Stimulated activated CD8-positive, alpha-beta memory T cell treated with anti-CD3 and anti-CD28 coated beads, Interleukin-15, amount 100 ng/mL, for 48 hours (primary cell): ENCODE measurements at regions not wholly inside any gene's neighbourhood (a gene's known extent, or its start where the extent isn't known, plus 50 kb on each side); places are given as distances from the start of the nearest gene placed in this dataset.

Experiments
- DNase-seq, 2 donors: peaks; one replicate each; pipeline ENCODE4 v3.0.0-alpha.2; 2020; ENCODE audit warnings: low read depth in 2 of 2

GRCh38 chr17:65365169-65365568 lies 196.3 kb downstream of the AXIN2 start:
- no peak for DNase-seq

DNA sequence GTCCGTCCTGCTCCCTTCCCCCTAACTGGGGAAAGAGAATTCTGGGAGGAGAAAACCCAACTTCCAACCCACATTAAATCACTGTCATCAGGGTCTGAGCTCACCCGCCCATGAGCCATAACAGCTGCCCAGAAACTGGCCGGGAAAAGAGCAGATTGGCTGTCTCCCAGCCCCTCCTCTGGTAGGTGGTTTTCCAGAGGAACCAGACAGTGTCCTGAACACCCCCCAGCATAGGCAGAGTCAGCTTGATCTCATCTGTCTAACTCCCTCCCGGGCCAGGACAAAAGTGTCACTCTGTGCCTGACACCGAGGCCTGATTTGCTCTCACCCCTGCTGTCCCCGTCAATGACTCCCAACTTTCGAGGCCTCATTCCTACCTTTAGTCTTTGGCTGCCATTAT lies 197.0 kb downstream of the AXIN2 start:
- no peak for DNase-seq

- no peak for DNase-seq
Measured at GRCh38 chr17:65362826-65363225, 198.6 kb downstream of the AXIN2 start.

GRCh38 chr17:65360961-65361552 lies 200.4 kb downstream of the AXIN2 start:
- no peak for DNase-seq

GRCh38 chr17:65359016-65359415 lies 202.4 kb downstream of the AXIN2 start:
- peak; percentile 23 to 40 for DNase-seq

DNA sequence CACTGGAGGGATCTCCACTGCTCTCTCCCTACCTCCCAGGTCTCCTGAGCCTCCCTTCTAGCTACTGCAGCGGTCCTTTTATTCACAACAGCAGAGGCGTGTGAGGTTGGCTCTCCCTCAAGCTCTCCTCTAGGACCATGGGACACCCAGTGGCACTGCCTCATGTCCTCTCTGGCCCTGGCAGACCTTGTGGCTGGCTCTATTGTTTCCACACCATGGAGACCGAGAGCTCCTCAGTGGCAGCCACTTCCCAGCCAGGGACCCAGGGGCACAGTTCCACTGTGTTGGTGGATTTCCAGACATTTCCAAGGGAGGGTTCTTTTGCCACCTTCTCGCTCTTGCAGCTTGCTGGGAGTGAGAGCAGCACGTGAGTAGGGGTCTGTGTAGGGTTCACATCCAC lies 204.9 kb downstream of the AXIN2 start:
- no peak for DNase-seq

DNA sequence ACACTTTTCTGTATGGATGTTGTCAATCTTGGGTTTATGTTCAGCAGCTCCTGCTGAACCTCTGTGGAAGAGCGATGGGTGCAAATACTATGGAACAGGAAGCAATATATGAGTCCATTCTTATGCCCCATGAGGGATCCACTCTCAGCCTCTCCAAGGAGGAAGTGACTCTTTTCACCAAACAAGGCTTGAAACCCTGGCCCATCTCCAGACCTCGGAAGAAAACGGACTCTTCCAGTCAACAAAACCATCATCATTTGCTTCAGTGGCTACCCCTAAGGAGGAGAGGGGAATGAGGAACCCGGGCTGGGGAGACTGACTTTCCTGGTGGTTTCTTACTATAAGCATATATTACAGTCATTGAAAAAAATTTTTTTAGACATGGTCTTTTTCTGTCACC lies 206.2 kb downstream of the AXIN2 start:
- DNase-seq = no peak

DNA sequence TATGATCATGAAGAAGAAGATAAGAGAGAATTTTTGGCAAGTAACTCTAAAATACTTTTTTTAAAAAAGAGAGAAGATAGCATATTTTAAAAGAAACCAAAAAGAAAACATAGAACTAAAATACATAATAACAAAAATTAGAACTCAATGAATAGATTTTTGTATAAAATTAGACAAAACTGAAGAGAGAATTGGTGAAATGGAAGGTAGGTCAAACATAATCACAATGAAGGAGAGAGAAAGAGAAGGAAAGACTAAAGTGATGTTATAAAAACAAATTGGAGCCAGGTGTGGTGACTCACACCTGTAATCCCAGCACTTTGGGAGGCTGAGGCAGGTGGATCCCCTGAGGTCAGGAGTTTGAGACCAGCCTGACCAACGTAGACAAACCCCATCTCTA lies 211.5 kb downstream of the AXIN2 start:
- no peak for DNase-seq

GRCh38 chr17:65346166-65346565 lies 209.0 kb downstream of the RGS9 start:
- DNase-seq = no peak

DNA sequence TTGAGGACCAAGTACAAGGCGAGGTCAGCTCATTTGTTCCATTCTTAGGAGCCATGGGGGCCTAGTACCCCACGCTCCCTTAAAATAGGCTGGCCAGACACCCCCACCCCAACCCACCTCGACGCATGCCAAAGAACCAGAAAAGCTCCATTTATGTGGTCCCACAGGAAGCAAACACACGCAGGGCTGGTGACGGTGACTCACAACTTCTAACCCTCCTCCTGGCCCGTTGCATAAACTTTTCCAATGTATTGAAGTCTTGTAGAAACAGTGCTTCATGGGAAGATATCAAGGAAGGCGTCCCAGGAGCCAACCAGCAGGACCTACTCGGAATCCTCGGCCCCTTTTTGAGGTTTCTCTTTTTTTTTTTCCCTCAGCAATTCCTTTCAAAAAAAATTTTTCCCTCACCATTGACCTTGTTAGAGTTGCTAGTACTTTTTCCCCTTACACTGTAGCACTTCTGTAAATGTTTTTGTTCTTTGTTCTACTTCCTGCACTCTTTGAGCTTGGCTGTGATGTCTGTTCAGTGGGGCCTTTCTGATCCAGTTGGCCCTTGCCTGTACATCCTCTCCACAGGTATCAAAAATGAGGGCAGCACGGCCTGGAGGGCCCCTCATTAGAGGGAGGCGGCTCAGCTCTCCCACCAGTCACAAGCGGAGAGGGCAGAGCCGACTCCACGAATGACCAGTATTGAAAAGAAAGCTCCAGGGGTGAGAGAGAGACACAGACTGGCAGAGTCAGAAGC lies 208.3 kb downstream of the RGS9 start:
- peak; percentile 12 to 19 for DNase-seq

GRCh38 chr17:65340401-65340800 lies 203.2 kb downstream of the RGS9 start:
- no peak for DNase-seq

GRCh38 chr17:65334406-65334805 lies 197.2 kb downstream of the RGS9 start:
- DNase-seq = no peak

DNA sequence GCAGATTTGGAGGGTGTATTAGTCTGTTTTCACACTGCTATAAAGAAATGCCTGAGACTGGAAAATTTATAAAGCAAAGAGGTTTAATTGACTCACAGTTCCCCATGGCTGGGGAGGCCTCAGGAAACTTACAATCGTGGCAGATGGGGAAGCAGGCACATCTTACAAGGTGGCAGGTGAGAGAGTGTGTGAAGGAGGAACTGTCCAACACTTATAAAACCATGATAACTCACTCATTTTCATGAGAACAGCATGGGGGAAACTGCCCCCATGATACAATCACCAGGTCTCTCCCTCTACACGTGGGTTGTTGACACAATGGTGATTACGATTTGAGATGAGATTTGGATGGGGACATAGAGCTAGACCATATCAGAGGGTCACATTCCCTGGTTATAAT lies 195.6 kb downstream of the RGS9 start:
- no peak for DNase-seq

DNA sequence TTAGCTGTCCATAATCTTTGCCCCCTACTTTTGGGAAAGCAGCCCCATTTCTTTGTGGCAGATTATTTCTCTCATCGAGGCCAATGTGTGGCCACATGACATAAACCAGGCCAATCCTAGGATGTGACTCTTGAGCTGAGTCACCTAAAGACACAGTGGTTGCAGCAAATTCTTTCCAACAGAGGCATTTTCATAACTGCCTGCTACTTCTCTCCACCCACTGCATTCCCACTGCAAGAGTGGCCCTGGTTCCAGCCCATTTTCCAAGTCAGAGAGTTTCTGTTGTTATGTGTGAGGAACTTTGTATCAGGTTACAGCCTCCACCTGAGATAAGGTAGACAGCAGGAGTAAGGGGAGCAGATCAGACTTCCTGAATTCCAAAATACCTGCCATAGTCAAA lies 195.2 kb downstream of the RGS9 start:
- no peak for DNase-seq

DNA sequence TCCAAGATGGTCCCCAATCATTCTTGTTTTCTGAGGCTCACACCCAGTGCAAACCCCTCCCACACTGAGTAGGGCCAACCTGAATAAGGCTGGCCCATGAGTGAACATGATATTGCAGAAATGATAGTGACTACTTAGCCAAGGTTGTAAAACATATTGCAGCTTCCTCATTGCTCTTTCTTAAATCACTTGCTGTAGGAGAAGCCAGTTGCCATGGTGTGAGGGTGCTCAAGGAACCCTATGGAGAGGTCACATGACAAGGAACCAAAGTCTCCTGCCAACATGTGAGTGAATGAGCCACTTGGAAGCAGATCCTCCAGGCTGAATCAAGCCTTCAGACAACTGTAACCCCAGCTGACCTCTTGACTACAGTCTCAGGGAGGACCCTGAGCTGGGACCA lies 191.4 kb downstream of the RGS9 start:
- DNase-seq = no peak

- no peak for DNase-seq
Measured at GRCh38 chr17:65324611-65325342, 187.6 kb downstream of the RGS9 start.

GRCh38 chr17:65323049-65323448 lies 185.9 kb downstream of the RGS9 start:
- no peak for DNase-seq

GRCh38 chr17:65320820-65321219 lies 183.7 kb downstream of the RGS9 start:
- no peak for DNase-seq

GRCh38 chr17:65314212-65314611 lies 177.0 kb downstream of the RGS9 start:
- no peak for DNase-seq

DNA sequence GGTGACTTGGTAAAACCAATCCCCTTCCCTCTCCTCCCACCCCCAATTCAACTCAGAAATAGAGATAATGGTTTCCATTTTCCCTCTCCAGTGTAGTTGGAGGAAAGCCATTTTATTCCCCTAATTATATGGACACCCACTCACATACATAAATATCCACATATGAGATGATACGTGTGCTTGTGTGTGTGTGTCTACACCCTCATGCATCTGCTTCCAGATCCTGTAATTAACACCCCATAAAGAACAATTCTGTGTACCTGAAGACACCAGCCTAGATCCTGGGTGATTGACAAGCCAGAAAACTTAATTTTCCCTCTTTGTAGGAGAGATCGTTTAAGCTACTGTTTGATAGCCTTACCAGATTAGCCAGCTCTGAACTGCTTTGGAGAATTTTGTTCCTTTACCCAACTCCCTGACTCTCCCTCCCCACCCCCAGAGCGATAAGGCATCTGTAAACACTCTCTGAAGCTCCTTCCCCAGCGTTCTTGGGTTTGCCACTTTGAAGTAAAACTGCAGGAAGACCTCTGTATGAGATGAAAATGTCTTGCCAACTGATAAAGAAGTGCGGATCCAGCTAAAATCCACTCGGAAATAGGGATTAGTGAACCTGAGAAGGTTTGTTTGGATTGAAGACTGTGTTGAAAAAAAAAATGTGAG lies 175.7 kb downstream of the RGS9 start:
- DNase-seq = no peak

GRCh38 chr17:65311261-65311660 lies 174.1 kb downstream of the RGS9 start:
- DNase-seq = no peak

GRCh38 chr17:65307961-65308316 lies 170.8 kb downstream of the RGS9 start:
- DNase-seq = no peak
